Immature natural killer cell (primary cell): ENCODE measurements at regions not wholly inside any gene's neighbourhood (a gene's known extent, or its start where the extent isn't known, plus 50 kb on each side); places are given as distances from the start of the nearest gene placed in this dataset.
"Not testable (repeated sequence)": the region's sequence is repeated elsewhere in the genome, so short reads cannot be mapped to it uniquely, and the experiment has no call there.

Experiments used
- DNase-seq, 3 donors: peaks; one replicate each; pipeline ENCODE4 v3.0.0; 2022; ENCODE audit warnings: mixed read lengths in 1 of 3
- H3K27ac Mint-ChIP-seq, 6 donors: one replicate each; pipeline ENCODE4 v1.8.0; 2020; ENCODE audit warnings: mixed read lengths in 6 of 6, mild to moderate bottlenecking in 5 of 6, inconsistent platforms in 4 of 6, moderate library complexity in 3 of 6
- H3K27me3 Mint-ChIP-seq, 3 donors: one replicate each; pipeline ENCODE4 v1.8.0; 2020 to 2021; ENCODE audit warnings: low read depth in 3 of 3, mild to moderate bottlenecking in 3 of 3, mixed read lengths in 3 of 3, moderate library complexity in 3 of 3, inconsistent platforms in 1 of 3
- H3K36me3 Mint-ChIP-seq, 3 donors: one replicate each; pipeline ENCODE4 v1.8.0; 2020; ENCODE audit warnings: mixed read lengths in 3 of 3, inconsistent platforms in 2 of 3, mild to moderate bottlenecking in 2 of 3
- H3K4me1 Mint-ChIP-seq, 2 donors: one replicate each; pipeline ENCODE4 v1.8.0; 2020; ENCODE audit warnings: inconsistent platforms in 2 of 2, mild to moderate bottlenecking in 2 of 2, mixed read lengths in 2 of 2, moderate library complexity in 1 of 2
- H3K4me3 Mint-ChIP-seq, 5 donors: one replicate each; pipeline ENCODE4 v1.8.0; 2020; ENCODE audit warnings: mild to moderate bottlenecking in 5 of 5, mixed read lengths in 5 of 5, inconsistent platforms in 3 of 5, moderate library complexity in 3 of 5
- H3K9me3 Mint-ChIP-seq, 6 donors: one replicate each; pipeline ENCODE4 v1.8.0; 2020; ENCODE audit warnings: mild to moderate bottlenecking in 6 of 6, mixed read lengths in 6 of 6, inconsistent platforms in 4 of 6, moderate library complexity in 3 of 6

GRCh38 chr4:114396808-114397207, 201.8 kb upstream of the UGT8 start:
- H3K27me3 Mint-ChIP-seq, result peaks cover 0 to 2% (median 0%) of the 10 kb centered on the region in 3 donors
- no peaks in the 10 kb centered on the region for H3K36me3 Mint-ChIP-seq
- H3K9me3 Mint-ChIP-seq, result peaks cover 0 to 2% (median 0%) of the 10 kb centered on the region in 6 donors
- H3K4me3 Mint-ChIP-seq, result no peak overlapping the region
- H3K4me1 Mint-ChIP-seq, result peaks cover 0 to 17% of the 10 kb centered on the region in 2 donors
- DNase-seq, result peak; percentile 3 to 14 (median 9)
- H3K27ac Mint-ChIP-seq, result no peak overlapping the region

- Mint-ChIP-seq H3K27me3 (no peaks in the 10 kb centered on the region), H3K4me3 (no peak overlapping the region), H3K36me3 (no peaks in the 10 kb centered on the region), H3K27ac (no peak overlapping the region), H3K4me1 (peaks cover 0 to 17% of the 10 kb centered on the region in 2 donors), H3K9me3 (peaks cover 0 to 4% (median 0%) of the 10 kb centered on the region in 6 donors)
- no peak for DNase-seq
Observed at GRCh38 chr4:114398410-114398809, 200.2 kb upstream of the UGT8 start.

GRCh38 chr4:114399105-114399504, 199.5 kb upstream of the UGT8 start:
- Mint-ChIP-seq H3K4me1 (peaks cover 0 to 17% of the 10 kb centered on the region in 2 donors), H3K27ac (no peak overlapping the region), H3K9me3 (peaks cover 0 to 4% (median under 1%) of the 10 kb centered on the region in 6 donors), H3K36me3 (no peaks in the 10 kb centered on the region), H3K27me3 (no peaks in the 10 kb centered on the region), H3K4me3 (no peak overlapping the region)
- no peak for DNase-seq

GRCh38 chr4:114400531-114400930, 198.1 kb upstream of the UGT8 start:
- H3K4me3 Mint-ChIP-seq, result no peak overlapping the region
- no peaks in the 10 kb centered on the region for H3K36me3 Mint-ChIP-seq
- no peak overlapping the region for H3K27ac Mint-ChIP-seq
- no peaks in the 10 kb centered on the region for H3K27me3 Mint-ChIP-seq
- peaks cover 0 to 17% of the 10 kb centered on the region in 2 donors for H3K4me1 Mint-ChIP-seq
- H3K9me3 Mint-ChIP-seq, result peaks cover 2 to 10% (median 7%) of the 10 kb centered on the region in 6 donors
- no peak for DNase-seq

GRCh38 chr4:114401483-114401882, 197.1 kb upstream of the UGT8 start:
- Mint-ChIP-seq H3K4me1 (peaks cover 0 to 14% of the 10 kb centered on the region in 2 donors), H3K27me3 (no peaks in the 10 kb centered on the region), H3K4me3 (no peak overlapping the region), H3K36me3 (no peaks in the 10 kb centered on the region), H3K9me3 (peaks cover 2 to 10% (median 7%) of the 10 kb centered on the region in 6 donors), H3K27ac (no peak overlapping the region)
- no peak for DNase-seq

GRCh38 chr4:114417214-114417613, 181.4 kb upstream of the UGT8 start:
- Mint-ChIP-seq H3K27ac (no peak overlapping the region), H3K9me3 (peaks cover 0 to 6% (median 0%) of the 10 kb centered on the region in 6 donors), H3K4me3 (no peak overlapping the region), H3K36me3 (no peaks in the 10 kb centered on the region), H3K27me3 (peaks cover 0 to 4% (median 1%) of the 10 kb centered on the region in 3 donors), H3K4me1 (no peaks in the 10 kb centered on the region)
- DNase-seq, result no peak

GRCh38 chr4:114420069-114420468, 178.5 kb upstream of the UGT8 start:
- Mint-ChIP-seq H3K4me1 (no peaks in the 10 kb centered on the region), H3K4me3 (no peak overlapping the region), H3K27ac (no peak overlapping the region), H3K9me3 (peaks cover 0 to 2% (median 0%) of the 10 kb centered on the region in 6 donors), H3K27me3 (peaks cover 0 to 4% (median 0%) of the 10 kb centered on the region in 3 donors), H3K36me3 (no peaks in the 10 kb centered on the region)
- no peak for DNase-seq

GRCh38 chr4:114423582-114423981, 175.0 kb upstream of the UGT8 start:
- Mint-ChIP-seq H3K27ac (no peak overlapping the region), H3K4me3 (no peak overlapping the region), H3K27me3 (peaks cover 0 to 3% (median 0%) of the 10 kb centered on the region in 3 donors), H3K9me3 (peaks cover 0 to 7% (median 1%) of the 10 kb centered on the region in 6 donors), H3K36me3 (no peaks in the 10 kb centered on the region), H3K4me1 (no peaks in the 10 kb centered on the region)
- DNase-seq, result no peak

- Mint-ChIP-seq H3K27me3 (peaks cover 0 to 4% (median 2%) of the 10 kb centered on the region in 3 donors), H3K9me3 (peaks cover 0 to 6% (median 5%) of the 10 kb centered on the region in 6 donors), H3K4me1 (no peaks in the 10 kb centered on the region), H3K4me3 (no peak overlapping the region), H3K36me3 (no peaks in the 10 kb centered on the region), H3K27ac (no peak overlapping the region)
- no peak for DNase-seq
Observed at GRCh38 chr4:114435116-114435515, 163.5 kb upstream of the UGT8 start.

GRCh38 chr4:114442856-114443255, 155.8 kb upstream of the UGT8 start:
- Mint-ChIP-seq H3K4me1 (no peaks in the 10 kb centered on the region), H3K27me3 (peaks cover 0 to 2% (median 0%) of the 10 kb centered on the region in 3 donors), H3K9me3 (peaks cover 0 to 6% (median 0%) of the 10 kb centered on the region in 6 donors), H3K36me3 (no peaks in the 10 kb centered on the region), H3K27ac (no peak overlapping the region), H3K4me3 (no peak overlapping the region)
- no peak for DNase-seq

- H3K27me3 Mint-ChIP-seq, result peaks cover 0 to 2% (median 0%) of the 10 kb centered on the region in 3 donors
- H3K4me1 Mint-ChIP-seq, result no peaks in the 10 kb centered on the region
- peaks cover 0 to 5% (median 0%) of the 10 kb centered on the region in 6 donors for H3K9me3 Mint-ChIP-seq
- no peak overlapping the region for H3K4me3 Mint-ChIP-seq
- no peak overlapping the region for H3K27ac Mint-ChIP-seq
- DNase-seq, result no peak
- H3K36me3 Mint-ChIP-seq, result no peaks in the 10 kb centered on the region
Observed at GRCh38 chr4:114444211-114444610, 154.4 kb upstream of the UGT8 start.

GRCh38 chr4:114447963-114448516, 150.6 kb upstream of the UGT8 start:
- not testable (repeated sequence) for H3K4me3 Mint-ChIP-seq, H3K9me3 Mint-ChIP-seq, H3K27ac Mint-ChIP-seq, H3K36me3 Mint-ChIP-seq, H3K4me1 Mint-ChIP-seq, H3K27me3 Mint-ChIP-seq, DNase-seq

- Mint-ChIP-seq H3K9me3 (peaks cover 0 to 10% (median 5%) of the 10 kb centered on the region in 6 donors), H3K4me3 (no peak overlapping the region), H3K4me1 (no peaks in the 10 kb centered on the region), H3K36me3 (no peaks in the 10 kb centered on the region), H3K27ac (no peak overlapping the region), H3K27me3 (peaks cover 0 to 4% (median 1%) of the 10 kb centered on the region in 3 donors)
- DNase-seq, result no peak
Observed at GRCh38 chr4:114458728-114459127, 139.9 kb upstream of the UGT8 start.

- no peak for DNase-seq
- H3K4me1 Mint-ChIP-seq, result no peaks in the 10 kb centered on the region
- no peaks in the 10 kb centered on the region for H3K36me3 Mint-ChIP-seq
- no peak overlapping the region for H3K27ac Mint-ChIP-seq
- no peak overlapping the region for H3K4me3 Mint-ChIP-seq
- peaks cover 0 to 3% (median 0%) of the 10 kb centered on the region in 3 donors for H3K27me3 Mint-ChIP-seq
- peaks cover 0 to 5% (median 3%) of the 10 kb centered on the region in 6 donors for H3K9me3 Mint-ChIP-seq
Observed at GRCh38 chr4:114464726-114465272, 133.8 kb upstream of the UGT8 start.

- no peak overlapping the region for H3K4me3 Mint-ChIP-seq
- H3K4me1 Mint-ChIP-seq, result no peaks in the 10 kb centered on the region
- no peak overlapping the region for H3K27ac Mint-ChIP-seq
- H3K9me3 Mint-ChIP-seq, result peaks cover 0 to 5% (median 2%) of the 10 kb centered on the region in 6 donors
- DNase-seq, result no peak
- no peaks in the 10 kb centered on the region for H3K36me3 Mint-ChIP-seq
- H3K27me3 Mint-ChIP-seq, result peaks cover 0 to 3% (median 0%) of the 10 kb centered on the region in 3 donors
Observed at GRCh38 chr4:114465766-114466165, 132.8 kb upstream of the UGT8 start.
